ENCODE measurements at regions not wholly inside any gene's neighbourhood (a gene's known extent, or its start where the extent isn't known, plus 50 kb on each side); places are given as distances from the start of the nearest gene placed in this dataset.
A peak's percentile ranks its signal among the peaks of the same experiment; 100 is the strongest.

- TF ChIP-seq REST (IDR thresholded peaks at IDR 0.05; ENCODE audit: insufficient read depth in 1 of 2, low read depth in 2 of 2, low read length in 2 of 2) (no peak), SIN3A (IDR thresholded peaks at IDR 0.05; ENCODE audit: borderline replicate concordance, insufficient read depth, low read length) (no peak), POLR2AphosphoS5 (IDR thresholded peaks at IDR 0.05; ENCODE audit: low read depth, low read length) (no peak), TAF1 (IDR thresholded peaks at IDR 0.05; ENCODE audit: borderline replicate concordance, insufficient read depth, low read length) (no peak), FOXP2 (optimal IDR thresholded peaks at IDR 0.05; ENCODE audit: borderline replicate concordance, extremely low read depth, extremely low read length, insufficient read depth) (no peak)
These were observed 95.4 kb downstream of the SOCS6 start for GRCh38 chr18:70384181-70384790.

GRCh38 chr18:70382992-70383717 lies 94.3 kb downstream of the SOCS6 start:
- no peak for TF ChIP-seq SIN3A (IDR thresholded peaks at IDR 0.05; ENCODE audit: borderline replicate concordance, insufficient read depth, low read length)
- no peak for TF ChIP-seq TAF1 (IDR thresholded peaks at IDR 0.05; ENCODE audit: borderline replicate concordance, insufficient read depth, low read length)
- TF ChIP-seq REST (IDR thresholded peaks at IDR 0.05; ENCODE audit: insufficient read depth in 1 of 2, low read depth in 2 of 2, low read length in 2 of 2): peak; percentile 55 to 80; a peak in 2 of 4 replicates
- TF ChIP-seq POLR2AphosphoS5 (IDR thresholded peaks at IDR 0.05; ENCODE audit: low read depth, low read length): no peak

- no peak for TF ChIP-seq FOXP2 (optimal IDR thresholded peaks at IDR 0.05; ENCODE audit: borderline replicate concordance, extremely low read depth, extremely low read length, insufficient read depth)
- TF ChIP-seq REST (IDR thresholded peaks at IDR 0.05; ENCODE audit: insufficient read depth in 1 of 2, low read depth in 2 of 2, low read length in 2 of 2): no peak
- TF ChIP-seq SIN3A (IDR thresholded peaks at IDR 0.05; ENCODE audit: borderline replicate concordance, insufficient read depth, low read length): no peak
- no peak for TF ChIP-seq TAF1 (IDR thresholded peaks at IDR 0.05; ENCODE audit: borderline replicate concordance, insufficient read depth, low read length)
- TF ChIP-seq POLR2AphosphoS5 (IDR thresholded peaks at IDR 0.05; ENCODE audit: low read depth, low read length): no peak
These were observed 93.2 kb downstream of the SOCS6 start for GRCh38 chr18:70382017-70382416.

GRCh38 chr18:70380915-70381896 lies 92.4 kb downstream of the SOCS6 start:
- TF ChIP-seq POLR2AphosphoS5 (IDR thresholded peaks at IDR 0.05; ENCODE audit: low read depth, low read length) (no peak), FOXP2 (optimal IDR thresholded peaks at IDR 0.05; ENCODE audit: borderline replicate concordance, extremely low read depth, extremely low read length, insufficient read depth) (no peak), SIN3A (IDR thresholded peaks at IDR 0.05; ENCODE audit: borderline replicate concordance, insufficient read depth, low read length) (no peak), TAF1 (IDR thresholded peaks at IDR 0.05; ENCODE audit: borderline replicate concordance, insufficient read depth, low read length) (no peak), REST (IDR thresholded peaks at IDR 0.05; ENCODE audit: insufficient read depth in 1 of 2, low read depth in 2 of 2, low read length in 2 of 2) (no peak)

All from PFSK-1 (cell line).